ENCODE measurements at regions not wholly inside any gene's neighbourhood (a gene's known extent, or its start where the extent isn't known, plus 50 kb on each side); places are given as distances from the start of the nearest gene placed in this dataset.
A peak's percentile ranks its signal among the peaks of the same experiment; 100 is the strongest.

DNA sequence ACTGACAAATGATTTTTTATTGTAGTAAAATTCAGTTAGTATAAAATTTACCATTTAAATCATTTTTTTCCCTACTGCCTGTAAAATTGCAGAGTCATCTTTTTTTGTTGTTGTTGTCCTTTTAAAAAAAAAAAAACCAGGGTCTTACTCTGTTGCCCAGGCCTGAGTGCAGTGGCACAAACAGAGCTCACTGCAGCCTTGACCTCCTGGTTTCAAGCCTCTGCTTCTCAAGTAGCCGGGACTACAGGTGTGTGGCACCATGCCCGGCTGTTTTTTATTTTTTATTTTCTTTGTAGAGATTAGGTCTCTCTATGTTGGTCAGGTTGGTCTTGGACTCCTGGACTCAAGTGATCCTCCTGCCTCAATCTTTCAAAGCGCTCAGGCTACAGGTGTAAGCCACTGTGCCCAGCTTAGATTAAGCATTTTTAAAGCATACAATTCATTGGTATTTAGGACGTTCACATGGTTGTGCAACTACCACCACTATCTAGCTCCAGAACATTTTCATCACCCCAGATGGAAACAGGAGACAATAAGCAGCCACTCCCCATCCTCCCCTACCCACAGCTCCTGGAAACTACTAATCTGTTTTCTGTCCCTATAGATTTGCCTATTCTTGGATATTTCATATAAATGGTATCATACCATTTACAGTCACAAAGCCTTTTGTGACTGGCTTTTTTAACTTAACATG, 59.7 kb upstream of the PGRMC2 start (continued):
- TF ChIP-seq MAFG (tag; conservative IDR thresholded peaks at IDR 0.05) = peak; percentile 95
- no peak for TF ChIP-seq ZNF764 (CRISPR knock-in tag; IDR thresholded peaks at IDR 0.05; ENCODE audit: low read depth)
- peak; percentile 96 for TF ChIP-seq MAFF (IDR thresholded peaks at IDR 0.05; ENCODE audit: low read length)
- no peak for TF ChIP-seq ZNF778 (CRISPR knock-in tag; IDR thresholded peaks at IDR 0.05)
- TF ChIP-seq, protein P1, sequence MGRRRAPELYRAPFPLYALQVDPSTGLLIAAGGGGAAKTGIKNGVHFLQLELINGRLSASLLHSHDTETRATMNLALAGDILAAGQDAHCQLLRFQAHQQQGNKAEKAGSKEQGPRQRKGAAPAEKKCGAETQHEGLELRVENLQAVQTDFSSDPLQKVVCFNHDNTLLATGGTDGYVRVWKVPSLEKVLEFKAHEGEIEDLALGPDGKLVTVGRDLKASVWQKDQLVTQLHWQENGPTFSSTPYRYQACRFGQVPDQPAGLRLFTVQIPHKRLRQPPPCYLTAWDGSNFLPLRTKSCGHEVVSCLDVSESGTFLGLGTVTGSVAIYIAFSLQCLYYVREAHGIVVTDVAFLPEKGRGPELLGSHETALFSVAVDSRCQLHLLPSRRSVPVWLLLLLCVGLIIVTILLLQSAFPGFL (CRISPR knock-in tag; IDR thresholded peaks at IDR 0.05) = no peak
- no peak for TF ChIP-seq ZNF77 (CRISPR knock-in tag; IDR thresholded peaks at IDR 0.05)
- TF ChIP-seq ZNF551 (CRISPR knock-in tag; IDR thresholded peaks at IDR 0.05) = no peak
- TF ChIP-seq WHSC1 (IDR thresholded peaks at IDR 0.05; ENCODE audit: low read length) = no peak
- TF ChIP-seq FOXK2 (conservative IDR thresholded peaks at IDR 0.05 in 1 of 2, IDR thresholded peaks at IDR 0.05 in 1 of 2; ENCODE audit: low read depth in 2 of 2) = no peak; a peak in 1 of 4 replicates
- no peak for TF ChIP-seq ETV1 (tag; conservative IDR thresholded peaks at IDR 0.05; ENCODE audit: low read depth)
- no peak for TF ChIP-seq SMARCA5 (IDR thresholded peaks at IDR 0.05)
- TF ChIP-seq KDM5B (IDR thresholded peaks at IDR 0.05; ENCODE audit: insufficient replicate concordance, low read depth, low read length) = no peak
- TF ChIP-seq NCOA4 (IDR thresholded peaks at IDR 0.05; ENCODE audit: partially characterized antibody) = no peak
- peak in 1 of 2 experiments; percentile 31; a peak in 1 of 4 replicates for TF ChIP-seq MAZ (CRISPR knock-in tag; conservative IDR thresholded peaks at IDR 0.05 in 1 of 2, IDR thresholded peaks at IDR 0.05 in 1 of 2)
- TF ChIP-seq, protein P2, sequence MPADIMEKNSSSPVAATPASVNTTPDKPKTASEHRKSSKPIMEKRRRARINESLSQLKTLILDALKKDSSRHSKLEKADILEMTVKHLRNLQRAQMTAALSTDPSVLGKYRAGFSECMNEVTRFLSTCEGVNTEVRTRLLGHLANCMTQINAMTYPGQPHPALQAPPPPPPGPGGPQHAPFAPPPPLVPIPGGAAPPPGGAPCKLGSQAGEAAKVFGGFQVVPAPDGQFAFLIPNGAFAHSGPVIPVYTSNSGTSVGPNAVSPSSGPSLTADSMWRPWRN (IDR thresholded peaks at IDR 0.05; ENCODE audit: low read depth) = no peak
- TF ChIP-seq FOSL1 (tag; conservative IDR thresholded peaks at IDR 0.05) = 0 out of 2 replicates have a peak, but pooled peaks have one; percentile 14
- no peak for TF ChIP-seq RBM14 (IDR thresholded peaks at IDR 0.05; ENCODE audit: borderline replicate concordance, insufficient read depth, low read depth, low read length)
- TF ChIP-seq, protein P3, sequence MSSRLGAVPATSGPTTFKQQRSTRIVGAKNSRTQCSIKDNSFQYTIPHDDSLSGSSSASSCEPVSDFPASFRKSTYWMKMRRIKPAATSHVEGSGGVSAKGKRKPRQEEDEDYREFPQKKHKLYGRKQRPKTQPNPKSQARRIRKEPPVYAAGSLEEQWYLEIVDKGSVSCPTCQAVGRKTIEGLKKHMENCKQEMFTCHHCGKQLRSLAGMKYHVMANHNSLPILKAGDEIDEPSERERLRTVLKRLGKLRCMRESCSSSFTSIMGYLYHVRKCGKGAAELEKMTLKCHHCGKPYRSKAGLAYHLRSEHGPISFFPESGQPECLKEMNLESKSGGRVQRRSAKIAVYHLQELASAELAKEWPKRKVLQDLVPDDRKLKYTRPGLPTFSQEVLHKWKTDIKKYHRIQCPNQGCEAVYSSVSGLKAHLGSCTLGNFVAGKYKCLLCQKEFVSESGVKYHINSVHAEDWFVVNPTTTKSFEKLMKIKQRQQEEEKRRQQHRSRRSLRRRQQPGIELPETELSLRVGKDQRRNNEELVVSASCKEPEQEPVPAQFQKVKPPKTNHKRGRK (tag; IDR thresholded peaks at IDR 0.05) = no peak
- TF ChIP-seq TBP (optimal IDR thresholded peaks at IDR 0.05; ENCODE audit: low read depth, low read length) = no peak
- TF ChIP-seq, protein P4, sequence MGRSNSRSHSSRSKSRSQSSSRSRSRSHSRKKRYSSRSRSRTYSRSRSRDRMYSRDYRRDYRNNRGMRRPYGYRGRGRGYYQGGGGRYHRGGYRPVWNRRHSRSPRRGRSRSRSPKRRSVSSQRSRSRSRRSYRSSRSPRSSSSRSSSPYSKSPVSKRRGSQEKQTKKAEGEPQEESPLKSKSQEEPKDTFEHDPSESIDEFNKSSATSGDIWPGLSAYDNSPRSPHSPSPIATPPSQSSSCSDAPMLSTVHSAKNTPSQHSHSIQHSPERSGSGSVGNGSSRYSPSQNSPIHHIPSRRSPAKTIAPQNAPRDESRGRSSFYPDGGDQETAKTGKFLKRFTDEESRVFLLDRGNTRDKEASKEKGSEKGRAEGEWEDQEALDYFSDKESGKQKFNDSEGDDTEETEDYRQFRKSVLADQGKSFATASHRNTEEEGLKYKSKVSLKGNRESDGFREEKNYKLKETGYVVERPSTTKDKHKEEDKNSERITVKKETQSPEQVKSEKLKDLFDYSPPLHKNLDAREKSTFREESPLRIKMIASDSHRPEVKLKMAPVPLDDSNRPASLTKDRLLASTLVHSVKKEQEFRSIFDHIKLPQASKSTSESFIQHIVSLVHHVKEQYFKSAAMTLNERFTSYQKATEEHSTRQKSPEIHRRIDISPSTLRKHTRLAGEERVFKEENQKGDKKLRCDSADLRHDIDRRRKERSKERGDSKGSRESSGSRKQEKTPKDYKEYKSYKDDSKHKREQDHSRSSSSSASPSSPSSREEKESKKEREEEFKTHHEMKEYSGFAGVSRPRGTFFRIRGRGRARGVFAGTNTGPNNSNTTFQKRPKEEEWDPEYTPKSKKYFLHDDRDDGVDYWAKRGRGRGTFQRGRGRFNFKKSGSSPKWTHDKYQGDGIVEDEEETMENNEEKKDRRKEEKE (IDR thresholded peaks at IDR 0.05; ENCODE audit: borderline replicate concordance in 1 of 2, control insufficient read depth in 1 of 2, low read depth in 2 of 2, low read length in 1 of 2) = no peak
- no peak for TF ChIP-seq HCFC1 (IDR thresholded peaks at IDR 0.05; ENCODE audit: low read depth, low read length)
- peak; percentile 97 for TF ChIP-seq CEBPB (tag; IDR thresholded peaks at IDR 0.05)
- TF ChIP-seq CBX5 (IDR thresholded peaks at IDR 0.05; ENCODE audit: borderline replicate concordance, low read depth) = no peak
